Keratinocyte (primary cell): ENCODE measurements at regions not wholly inside any gene's neighbourhood (a gene's known extent, or its start where the extent isn't known, plus 50 kb on each side); places are given as distances from the start of the nearest gene placed in this dataset.

Experiments
- EZH2 ChIP-seq: IDR thresholded peaks from one replicate; pipeline ENCODE4 v1.6.1; 2012; ENCODE audit warnings: inconsistent platforms, mild to moderate bottlenecking, low read length, moderate library complexity
- TF ChIP-seq, protein P1 (sequence below), 3 experiments: IDR thresholded peaks in 1 of 3; conservative IDR thresholded peaks in 1 of 3; optimal IDR thresholded peaks in 1 of 3; 2 replicates in 2 of 3; 3 replicates in 1 of 3; pipeline versions ENCODE3 to v1.5.1; 2011; ENCODE audit warnings: low read length in 3 of 3, mild to moderate bottlenecking in 3 of 3, moderate library complexity in 2 of 3, control low read depth in 1 of 3, inconsistent platforms in 1 of 3; ENCODE audit not compliant: insufficient read depth in 2 of 3; ENCODE audit errors: extremely low read depth in 1 of 3

DNA sequence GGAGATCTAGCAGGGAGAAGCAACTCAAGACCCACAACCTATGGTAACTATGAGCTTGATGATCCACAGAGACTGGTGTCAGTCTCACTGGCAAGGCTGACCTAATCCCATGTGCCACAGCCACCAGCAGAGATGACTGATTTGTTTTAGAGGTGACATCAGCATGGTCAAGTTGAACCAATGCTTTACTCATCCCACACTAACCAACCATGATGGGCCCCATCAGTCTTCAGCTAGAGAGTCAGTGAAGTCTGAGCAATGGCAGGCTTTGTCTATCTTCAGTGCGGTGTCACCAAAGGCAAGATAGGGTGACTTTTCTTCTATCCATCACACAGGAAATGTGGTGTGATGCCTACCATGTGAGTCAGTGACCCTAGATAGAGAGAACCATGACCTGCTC is 1470.7 kb downstream of the NCAM2 start:
- no peak for TF ChIP-seq EZH2
- TF ChIP-seq, protein P1, sequence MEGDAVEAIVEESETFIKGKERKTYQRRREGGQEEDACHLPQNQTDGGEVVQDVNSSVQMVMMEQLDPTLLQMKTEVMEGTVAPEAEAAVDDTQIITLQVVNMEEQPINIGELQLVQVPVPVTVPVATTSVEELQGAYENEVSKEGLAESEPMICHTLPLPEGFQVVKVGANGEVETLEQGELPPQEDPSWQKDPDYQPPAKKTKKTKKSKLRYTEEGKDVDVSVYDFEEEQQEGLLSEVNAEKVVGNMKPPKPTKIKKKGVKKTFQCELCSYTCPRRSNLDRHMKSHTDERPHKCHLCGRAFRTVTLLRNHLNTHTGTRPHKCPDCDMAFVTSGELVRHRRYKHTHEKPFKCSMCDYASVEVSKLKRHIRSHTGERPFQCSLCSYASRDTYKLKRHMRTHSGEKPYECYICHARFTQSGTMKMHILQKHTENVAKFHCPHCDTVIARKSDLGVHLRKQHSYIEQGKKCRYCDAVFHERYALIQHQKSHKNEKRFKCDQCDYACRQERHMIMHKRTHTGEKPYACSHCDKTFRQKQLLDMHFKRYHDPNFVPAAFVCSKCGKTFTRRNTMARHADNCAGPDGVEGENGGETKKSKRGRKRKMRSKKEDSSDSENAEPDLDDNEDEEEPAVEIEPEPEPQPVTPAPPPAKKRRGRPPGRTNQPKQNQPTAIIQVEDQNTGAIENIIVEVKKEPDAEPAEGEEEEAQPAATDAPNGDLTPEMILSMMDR (optimal IDR thresholded peaks at IDR 0.05 in 1 of 3, IDR thresholded peaks at IDR 0.05 in 1 of 3, conservative IDR thresholded peaks at IDR 0.05 in 1 of 3; ENCODE audit: extremely low read depth in 1 of 3, insufficient read depth in 2 of 3, low read length in 3 of 3): no peak
